GM21423 (cell line): ENCODE measurements at regions not wholly inside any gene's neighbourhood (a gene's known extent, or its start where the extent isn't known, plus 50 kb on each side); places are given as distances from the start of the nearest gene placed in this dataset.
"Not testable (repeated sequence)": the region's sequence is repeated elsewhere in the genome, so short reads cannot be mapped to it uniquely, and the experiment has no call there.

Experiments
- ATAC-seq: cut with Tn5 transposase; IDR thresholded peaks from one replicate; pipeline ENCODE4 v1.9.1; 2021; ENCODE audit warnings: mild to moderate bottlenecking, moderate library complexity; ENCODE audit not compliant: unreplicated experiment

GRCh38 chr3:194908496-194908895, 222.8 kb downstream of the FAM43A start:
- no peak for ATAC-seq

GRCh38 chr3:194908972-194909371, 223.3 kb downstream of the FAM43A start:
- no peak for ATAC-seq

- ATAC-seq: no peak
These were observed 224.8 kb downstream of the FAM43A start for GRCh38 chr3:194910414-194910984.

GRCh38 chr3:194913316-194913715, 227.6 kb downstream of the FAM43A start:
- no peak for ATAC-seq

- ATAC-seq: not testable (repeated sequence)
These were observed 239.2 kb downstream of the FAM43A start for GRCh38 chr3:194924889-194925288.

- no peak for ATAC-seq
These were observed 239.9 kb downstream of the FAM43A start for GRCh38 chr3:194925614-194926013.

GRCh38 chr3:194928227-194928626, 242.5 kb downstream of the FAM43A start:
- ATAC-seq: no peak

GRCh38 chr3:194928831-194929577, 243.3 kb downstream of the FAM43A start:
- no peak for ATAC-seq

GRCh38 chr3:194929578-194929960, 243.9 kb downstream of the FAM43A start:
- ATAC-seq: no peak

GRCh38 chr3:194930377-194931204, 244.9 kb downstream of the FAM43A start:
- no peak for ATAC-seq

- no peak for ATAC-seq
These were observed 245.7 kb downstream of the FAM43A start for GRCh38 chr3:194931347-194931746.

GRCh38 chr3:194931865-194932264, 246.2 kb downstream of the FAM43A start:
- no peak for ATAC-seq

GRCh38 chr3:194933465-194933864, 247.8 kb downstream of the FAM43A start:
- no peak for ATAC-seq

GRCh38 chr3:194935061-194935460, 249.4 kb downstream of the FAM43A start:
- no peak for ATAC-seq

- ATAC-seq: no peak
These were observed 250.2 kb downstream of the FAM43A start for GRCh38 chr3:194935632-194936470.

GRCh38 chr3:194936659-194937058, 251.0 kb downstream of the FAM43A start:
- no peak for ATAC-seq

- no peak for ATAC-seq
These were observed 251.5 kb downstream of the FAM43A start for GRCh38 chr3:194937144-194937543.

GRCh38 chr3:194937882-194938321, 252.2 kb downstream of the FAM43A start:
- no peak for ATAC-seq

- no peak for ATAC-seq
These were observed 253.3 kb downstream of the FAM43A start for GRCh38 chr3:194938845-194939531.

- no peak for ATAC-seq
These were observed 253.8 kb downstream of the FAM43A start for GRCh38 chr3:194939532-194939909.
